ENCODE measurements at regions not wholly inside any gene's neighbourhood (a gene's known extent, or its start where the extent isn't known, plus 50 kb on each side); places are given as distances from the start of the nearest gene placed in this dataset.

- no peak for TF ChIP-seq CTCF (IDR thresholded peaks at IDR 0.05; ENCODE audit: low read depth, low read length)
- H3K4me3 ChIP-seq (ENCODE audit: low read depth, low read length): no peak overlapping the region
These were observed 419.8 kb upstream of the KIF2A start for GRCh38 chr5:61886214-61886613.

DNA sequence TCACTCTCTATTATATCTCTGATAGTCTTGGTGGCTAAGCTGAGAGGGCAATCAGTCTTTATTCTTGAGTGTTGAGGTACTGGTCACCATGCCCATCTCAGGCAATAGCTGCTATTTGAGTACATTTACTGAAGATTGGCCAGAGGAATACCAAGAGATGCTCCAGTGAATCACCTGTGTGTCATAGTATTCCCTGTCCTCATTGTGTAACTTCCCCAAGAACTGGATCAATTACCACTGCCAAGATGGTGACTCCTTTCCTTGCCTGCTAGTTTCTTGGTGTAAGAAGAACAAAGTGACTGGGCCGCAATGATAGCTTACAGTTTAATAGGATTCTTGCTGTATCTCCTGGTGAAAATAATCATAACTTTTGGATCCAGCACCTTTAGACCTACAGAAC, 418.7 kb upstream of the KIF2A start:
- no peak for TF ChIP-seq CTCF (IDR thresholded peaks at IDR 0.05; ENCODE audit: low read depth, low read length)

GRCh38 chr5:61894046-61894445, 412.0 kb upstream of the KIF2A start:
- no peak overlapping the region for H3K4me3 ChIP-seq (ENCODE audit: low read depth, low read length)

More for the DNA sequence above, 418.7 kb upstream of the KIF2A start:
- H3K4me3 ChIP-seq (ENCODE audit: low read depth, low read length): no peak overlapping the region

GRCh38 chr5:61896811-61897210, 409.2 kb upstream of the KIF2A start:
- H3K4me3 ChIP-seq (ENCODE audit: low read depth, low read length): no peak overlapping the region
- no peak for TF ChIP-seq CTCF (IDR thresholded peaks at IDR 0.05; ENCODE audit: low read depth, low read length)

More at GRCh38 chr5:61894046-61894445, 412.0 kb upstream of the KIF2A start:
- TF ChIP-seq CTCF (IDR thresholded peaks at IDR 0.05; ENCODE audit: low read depth, low read length): no peak

GRCh38 chr5:61897251-61897650, 408.8 kb upstream of the KIF2A start:
- no peak for TF ChIP-seq CTCF (IDR thresholded peaks at IDR 0.05; ENCODE audit: low read depth, low read length)
- H3K4me3 ChIP-seq (ENCODE audit: low read depth, low read length): no peak overlapping the region

GRCh38 chr5:61901997-61902396, 404.0 kb upstream of the KIF2A start:
- TF ChIP-seq CTCF (IDR thresholded peaks at IDR 0.05; ENCODE audit: low read depth, low read length): no peak
- no peak overlapping the region for H3K4me3 ChIP-seq (ENCODE audit: low read depth, low read length)

DNA sequence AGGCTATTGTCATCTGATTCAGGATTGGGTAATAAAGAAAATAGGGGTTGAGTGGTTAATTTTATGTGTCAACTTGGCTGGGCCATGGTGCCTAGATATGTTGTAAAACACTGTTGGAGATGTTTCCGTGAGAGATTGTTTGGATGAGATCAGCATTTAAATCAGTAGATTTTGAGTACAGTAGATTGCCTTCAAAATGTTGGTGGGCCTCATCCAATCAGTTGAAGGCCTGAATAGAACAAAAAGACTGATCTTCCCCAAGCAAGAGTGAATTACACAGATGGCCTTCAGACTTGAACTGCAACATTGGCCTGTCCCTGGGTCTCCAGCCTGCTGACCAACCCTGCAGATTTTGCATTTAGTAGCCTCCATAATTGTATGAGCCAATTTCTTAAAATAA, 401.3 kb upstream of the KIF2A start:
- no peak for TF ChIP-seq CTCF (IDR thresholded peaks at IDR 0.05; ENCODE audit: low read depth, low read length)
- H3K4me3 ChIP-seq (ENCODE audit: low read depth, low read length): no peak overlapping the region

All from WI38 (cell line).